ENCODE measurements at regions not wholly inside any gene's neighbourhood (a gene's known extent, or its start where the extent isn't known, plus 50 kb on each side); places are given as distances from the start of the nearest gene placed in this dataset.
"Not testable (repeated sequence)": the region's sequence is repeated elsewhere in the genome, so short reads cannot be mapped to it uniquely, and the experiment has no call there.

- no peak for DNase-seq
Measured at GRCh38 chr14:25699981-25700380, 650.0 kb upstream of the STXBP6 start.

GRCh38 chr14:25698111-25698510 is 648.2 kb upstream of the STXBP6 start:
- no peak for DNase-seq

GRCh38 chr14:25696176-25696575 is 646.2 kb upstream of the STXBP6 start:
- no peak for DNase-seq

- no peak for DNase-seq
Measured at GRCh38 chr14:25685004-25685403, 635.1 kb upstream of the STXBP6 start.

GRCh38 chr14:25680934-25681333 is 631.0 kb upstream of the STXBP6 start:
- no peak for DNase-seq

- DNase-seq, result not testable (repeated sequence)
Measured at GRCh38 chr14:25680511-25680910, 630.6 kb upstream of the STXBP6 start.

- no peak for DNase-seq
Measured at GRCh38 chr14:25677111-25677510, 627.2 kb upstream of the STXBP6 start.

- DNase-seq, result no peak
Measured at GRCh38 chr14:25667387-25667786, 617.4 kb upstream of the STXBP6 start.

GRCh38 chr14:25666877-25667276 is 616.9 kb upstream of the STXBP6 start:
- DNase-seq, result no peak

- no peak for DNase-seq
Measured at GRCh38 chr14:25658988-25659387, 609.0 kb upstream of the STXBP6 start.

- DNase-seq, result no peak
Measured at GRCh38 chr14:25630447-25630846, 580.5 kb upstream of the STXBP6 start.

- no peak for DNase-seq
Measured at GRCh38 chr14:25628978-25629377, 579.0 kb upstream of the STXBP6 start.

- DNase-seq, result no peak
Measured at GRCh38 chr14:25628390-25628789, 578.4 kb upstream of the STXBP6 start.

GRCh38 chr14:25626986-25627385 is 577.0 kb upstream of the STXBP6 start:
- DNase-seq, result no peak

- DNase-seq, result no peak
Measured at GRCh38 chr14:25622763-25623162, 572.8 kb upstream of the STXBP6 start.

- DNase-seq, result no peak
Measured at GRCh38 chr14:25620515-25620914, 570.6 kb upstream of the STXBP6 start.

- no peak for DNase-seq
Measured at GRCh38 chr14:25615174-25615573, 565.2 kb upstream of the STXBP6 start.

- DNase-seq, result no peak
Measured at GRCh38 chr14:25607192-25607591, 557.2 kb upstream of the STXBP6 start.

- no peak for DNase-seq
Measured at GRCh38 chr14:25602106-25602505, 552.2 kb upstream of the STXBP6 start.

GRCh38 chr14:25588751-25589150 is 538.8 kb upstream of the STXBP6 start:
- no peak for DNase-seq

- DNase-seq, result no peak
Measured at GRCh38 chr14:25574628-25575325, 524.8 kb upstream of the STXBP6 start.

- DNase-seq, result no peak
Measured at GRCh38 chr14:25570483-25570882, 520.5 kb upstream of the STXBP6 start.

- no peak for DNase-seq
Measured at GRCh38 chr14:25557466-25557865, 507.5 kb upstream of the STXBP6 start.

GRCh38 chr14:25552826-25553225 is 502.9 kb upstream of the STXBP6 start:
- DNase-seq, result no peak

- DNase-seq, result no peak
Measured at GRCh38 chr14:25551674-25552073, 501.7 kb upstream of the STXBP6 start.

Data from NCI-H1048 (cell line).